K562 (cell line): ENCODE measurements at regions not wholly inside any gene's neighbourhood (a gene's known extent, or its start where the extent isn't known, plus 50 kb on each side); places are given as distances from the start of the nearest gene placed in this dataset.

Experiments
- ATAC-seq: fragments of 200-7000 bp; cut with Tn5 transposase; 3 replicates; pipeline ENCODE4 v1.9.1; 2020; ENCODE audit warnings: moderate library complexity
- BruUV-seq: library from RNA; stranded (reverse); fragments of 400-500 nt; replicated peaks from 2 replicates; lab custom pipeline; 2021; lab: Mats Ljungman, UMichigan
- CTCF ChIA-PET: fragments of 300-600 bp; formaldehyde crosslinking; extraction: SDS; loops from one replicate; lab custom pipeline; 2021; ENCODE audit warnings: low intra/inter-chr PET ratio; lab: Yijun Ruan, JAX
- POLR2A ChIA-PET: fragments of 300-600, 350-650 bp; sonication (Branson Sonifier 250); formaldehyde crosslinking; extraction: SDS; loops from one replicate; lab custom pipeline; 2021; ENCODE audit warnings: antibody characterized with exemption, inconsistent platforms; lab: Yijun Ruan, JAX
- DNase-seq, 4 experiments: peaks; one replicate each; pipeline versions ENCODE4 v3.0.0 to v3.0.0-alpha.2; 2011 to 2018; ENCODE audit warnings: low spot score in 3 of 4, mixed read lengths in 3 of 4; ENCODE audit errors: extremely low read depth in 1 of 4
- FAIRE-seq: peaks from 2 replicates; lab custom pipeline; 2011; peaks lifted over from hg19 to GRCh38; lab: Jason Lieb, UNC
- H2AFZ ChIP-seq: 2 replicates; pipeline ENCODE4 v1.6.0; 2011; ENCODE audit warnings: low read depth, low read length, control low read depth, inconsistent platforms
- H3K27ac ChIP-seq: fragments of 200-600 bp; 3 replicates; pipeline ENCODE4 v1.8.0; 2011; ENCODE audit warnings: low read depth, mild to moderate bottlenecking, control low read depth, inconsistent platforms, low read length, moderate library complexity, mixed read lengths; ENCODE audit errors: extremely low read depth
- H3K27me3 ChIP-seq, 2 experiments: fragments of 300-600 bp in 1 of 2; 2 replicates in 1 of 2; 3 replicates in 1 of 2; pipeline versions ENCODE4 v1.6.0 to v1.8.0; 2011; ENCODE audit warnings: inconsistent platforms in 2 of 2, low read length in 2 of 2, mild to moderate bottlenecking in 1 of 2, mixed read lengths in 1 of 2, moderate library complexity in 1 of 2; ENCODE audit not compliant: control insufficient read depth in 2 of 2, insufficient read depth in 2 of 2
- H3K36me3 ChIP-seq: fragments of 300-600 bp; 3 replicates; pipeline ENCODE4 v1.8.0; 2011; ENCODE audit warnings: mild to moderate bottlenecking, low read length, inconsistent platforms; ENCODE audit not compliant: control insufficient read depth, insufficient read depth
- H3K4me1 ChIP-seq, 2 experiments: fragments of 200-600 bp in 1 of 2; replicated peaks in 1 of 2; 2 replicates in 1 of 2; 3 replicates in 1 of 2; pipeline versions ENCODE4 v1.5.1 to v1.8.0; 2011; ENCODE audit warnings: inconsistent platforms in 2 of 2, low read length in 2 of 2, mild to moderate bottlenecking in 1 of 2, mixed read lengths in 1 of 2, moderate library complexity in 1 of 2; ENCODE audit not compliant: control insufficient read depth in 2 of 2, insufficient read depth in 2 of 2
- H3K4me2 ChIP-seq: 2 replicates; pipeline ENCODE4 v1.6.1; 2011; ENCODE audit warnings: low read length, control low read depth, inconsistent platforms, mixed read lengths; ENCODE audit not compliant: insufficient read depth
- H3K4me3 ChIP-seq: fragments of 200-600 bp; sonication (generic), shearing (Covaris generic); 2 replicates; pipeline ENCODE4 v1.5.1; 2016; ENCODE audit warnings: control low read depth, inconsistent platforms
- H3K79me2 ChIP-seq: fragments of 200-600 bp; 3 replicates; pipeline ENCODE4 v1.8.0; 2011; ENCODE audit warnings: low read length, inconsistent platforms; ENCODE audit not compliant: control insufficient read depth, insufficient read depth
- H3K9ac ChIP-seq, 2 experiments: 2 replicates each; pipeline versions ENCODE4 v1.6.0 to v1.6.1; 2011; ENCODE audit warnings: low read depth in 2 of 2, low read length in 2 of 2, control low read depth in 1 of 2, inconsistent platforms in 1 of 2, mild to moderate bottlenecking in 1 of 2, mixed read lengths in 1 of 2; ENCODE audit not compliant: insufficient read depth in 1 of 2
- H3K9me1 ChIP-seq: one replicate; pipeline ENCODE4 v1.6.0; 2011; ENCODE audit warnings: inconsistent platforms, mild to moderate bottlenecking, low read length, moderate library complexity; ENCODE audit not compliant: control insufficient read depth, insufficient read depth
- H3K9me3 ChIP-seq: replicated peaks from 2 replicates; pipeline ENCODE4 v1.5.1; 2011; ENCODE audit warnings: low read depth, low read length, inconsistent platforms; ENCODE audit not compliant: control insufficient read depth, insufficient read depth
- H4K20me1 ChIP-seq: replicated peaks from 2 replicates; pipeline ENCODE4 v1.6.1; 2011; ENCODE audit warnings: low read length, inconsistent platforms, mixed read lengths; ENCODE audit not compliant: control insufficient read depth, insufficient read depth
- BHLHE40 ChIP-seq: IDR thresholded peaks from 2 replicates; pipeline ENCODE4 v1.6.1; 2011; ENCODE audit warnings: low read length, improper control_type of control experiment
- CBX5 ChIP-seq: IDR thresholded peaks from 2 replicates; pipeline ENCODE4 v1.6.1; 2014; ENCODE audit warnings: low read depth, borderline replicate concordance
- CREB3 ChIP-seq: fragments of 450-650 bp; conservative IDR thresholded peaks from 2 replicates; pipeline ENCODE4 v1.6.1; 2016; ENCODE audit warnings: missing genetic modification characterization, low read depth, mild to moderate bottlenecking, missing compliant biosample characterization, moderate library complexity
- DNMT1 ChIP-seq: fragments of 450-650 bp; IDR thresholded peaks from 2 replicates; pipeline ENCODE4 v1.6.1; 2016; ENCODE audit warnings: antibody characterized with exemption, mild to moderate bottlenecking
- ETS2 ChIP-seq: IDR thresholded peaks from 2 replicates; pipeline ENCODE4 v1.6.1; 2016; ENCODE audit warnings: borderline replicate concordance, missing genetic modification characterization, mild to moderate bottlenecking, moderate library complexity, missing compliant biosample characterization; ENCODE audit not compliant: poor library complexity, severe bottlenecking
- EWSR1 ChIP-seq: fragments of 450-650 bp; IDR thresholded peaks from 2 replicates; pipeline ENCODE4 v1.6.1; 2018; ENCODE audit warnings: borderline replicate concordance, mild to moderate bottlenecking, low read depth, moderate library complexity; ENCODE audit not compliant: partially characterized antibody
- HDAC3 ChIP-seq: fragments of 450-650 bp; IDR thresholded peaks from 2 replicates; pipeline ENCODE4 v1.6.1; 2018; ENCODE audit warnings: borderline replicate concordance, mild to moderate bottlenecking, moderate library complexity; ENCODE audit not compliant: partially characterized antibody
- NCOA1 ChIP-seq: fragments of 450-650 bp; IDR thresholded peaks from 2 replicates; pipeline ENCODE4 v1.6.1; 2016; ENCODE audit warnings: low read depth
- NR0B1 ChIP-seq: fragments of 450-650 bp; IDR thresholded peaks from one replicate; pipeline ENCODE4 v1.6.1; 2018; ENCODE audit warnings: mild to moderate bottlenecking, moderate library complexity; ENCODE audit not compliant: partially characterized antibody
- PHB2 ChIP-seq: fragments of 450-650 bp; IDR thresholded peaks from 2 replicates; pipeline ENCODE4 v1.6.1; 2017; ENCODE audit warnings: low read depth
- PRMT5 ChIP-seq: sonication (generic); formaldehyde crosslinking; IDR thresholded peaks from 2 replicates; pipeline ENCODE4 v1.5.0; 2020; ENCODE audit warnings: missing genetic modification reagents
- SIRT6 ChIP-seq: IDR thresholded peaks from one replicate; pipeline ENCODE4 v1.6.1; 2012; ENCODE audit warnings: low read depth, mild to moderate bottlenecking, control low read depth, inconsistent platforms, low read length, moderate library complexity
- STAT5B ChIP-seq: fragments of 250-450 bp; sonication (Bioruptor Pico); IDR thresholded peaks from 2 replicates; pipeline ENCODE4 v1.8.0; 2021; ENCODE audit warnings: mild to moderate bottlenecking, inconsistent platforms
- ZBTB1 ChIP-seq: sonication (generic); formaldehyde crosslinking; IDR thresholded peaks from 2 replicates; pipeline ENCODE4 v1.8.1; 2023; ENCODE audit warnings: missing genetic modification reagents, low read depth, mild to moderate bottlenecking, borderline replicate concordance
- ZNF584 ChIP-seq: fragments of 200-800 bp; sonication (Bioruptor generic); IDR thresholded peaks from 2 replicates; pipeline ENCODE4 v1.6.1; 2016; ENCODE audit warnings: low read depth, mild to moderate bottlenecking, missing genetic modification characterization, missing compliant biosample characterization
- ZNF79 ChIP-seq: fragments of 250-450 bp; sonication (Bioruptor Pico); IDR thresholded peaks from 2 replicates; pipeline ENCODE4 v1.4.0; 2020; ENCODE audit warnings: low read depth, mild to moderate bottlenecking, moderate library complexity
- WGBS: fragments of 100-300 bp; shearing (Covaris generic); methylation state at CpG from one replicate; pipeline ENCODE4 v1.1.6; 2016; ENCODE audit warnings: low coverage, mixed read lengths; ENCODE audit not compliant: insufficient coverage; ENCODE audit errors: missing lambda C conversion rate; 5-methylcytosine and 5-hydroxymethylcytosine counted together
- in situ Hi-C: fragments of 300-500 bp; cut with MboI; formaldehyde crosslinking; loops from 4 replicates; pipeline ENCODE4 v1.15.0; 2018; ENCODE audit warnings: inconsistent platforms, mixed read lengths
- intact Hi-C: fragments of 100-400 bp; cut with micrococcal nuclease; formaldehyde crosslinking; loops from 2 replicates; pipeline ENCODE4 v1.14.2; 2022
- TF ChIP-seq, protein P1 (sequence below), 2 experiments: fragments of 250-450 bp in 1 of 2; fragments of 450-650 bp in 1 of 2; sonication (Bioruptor Pico) in 1 of 2; IDR thresholded peaks; 2 replicates each; pipeline versions ENCODE4 v1.6.1 to v1.8.0; 2016 to 2021; ENCODE audit warnings: mild to moderate bottlenecking in 2 of 2, moderate library complexity in 2 of 2, missing compliant biosample characterization in 1 of 2, missing genetic modification characterization in 1 of 2

DNA sequence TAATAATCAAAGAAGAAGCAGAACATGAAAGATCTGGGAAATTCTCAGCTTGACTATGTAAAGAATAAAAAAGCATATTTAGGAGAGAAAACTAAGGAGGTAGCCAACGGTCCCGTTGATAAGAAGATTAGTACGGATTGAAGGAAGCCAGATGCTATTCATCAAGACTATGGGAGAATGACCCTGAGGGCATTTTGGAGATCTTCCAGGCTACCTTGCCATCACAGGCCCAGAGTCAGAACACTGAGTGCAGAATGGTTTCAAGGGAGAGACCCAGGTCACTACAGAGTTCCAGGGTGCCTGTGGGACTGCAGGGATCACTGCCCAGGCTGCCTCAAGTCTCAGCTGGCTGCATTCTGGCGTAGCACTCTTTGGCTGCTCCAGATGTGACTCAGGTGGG lies 752.9 kb upstream of the ARPP21 start:
- Histone ChIP-seq H3K4me3 (no peak overlapping the region), H3K27ac (no peak overlapping the region), H2AFZ (no peak overlapping the region), H4K20me1 (no peaks in the 10 kb centered on the region), H3K9me1 (no peaks in the 10 kb centered on the region), H3K79me2 (no peaks in the 10 kb centered on the region), H3K4me1 (no peaks in the 10 kb centered on the region)
- BruUV-seq = no TSS peak
- no peak for ATAC-seq
- POLR2A ChIA-PET = interaction anchor here (0.5 kb wide), 1 partner anchor 97 kb away, joined by 3 read pairs; no protein-coding TSS in a partner anchor
- in situ Hi-C loops = no loop called here
- TF ChIP-seq SIRT6 (no peak), ETS2 (no peak), ZNF79 (no peak), EWSR1 (no peak), STAT5B (CRISPR knock-in tag) (no peak), NCOA1 (no peak), PRMT5 (CRISPR knock-in tag) (no peak), NR0B1 (no peak), CBX5 (no peak), ZBTB1 (CRISPR knock-in tag) (no peak), PHB2 (no peak), ZNF584 (CRISPR knock-in tag) (no peak), BHLHE40 (no peak), CREB3 (tag) (no peak), DNMT1 (no peak), HDAC3 (no peak)
- TF ChIP-seq, protein P1, sequence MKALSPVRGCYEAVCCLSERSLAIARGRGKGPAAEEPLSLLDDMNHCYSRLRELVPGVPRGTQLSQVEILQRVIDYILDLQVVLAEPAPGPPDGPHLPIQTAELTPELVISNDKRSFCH (CRISPR knock-in tag; IDR thresholded peaks at IDR 0.05) = no peak
- TF ChIP-seq, protein P1 (tag; IDR thresholded peaks at IDR 0.05) = no peak
- TF ChIP-seq, all 486 proteins: peak for 0
- Histone ChIP-seq H3K36me3 (no peaks in the 10 kb centered on the region), H3K9ac (no peak overlapping the region), H3K4me2 (no peak overlapping the region), H3K9me3 (0 out of 2 replicates have a peak, but pooled peaks cover 1% of the 10 kb centered on the region), H3K27me3 (no peaks in the 10 kb centered on the region)
- no peak for DNase-seq
- no peak for FAIRE-seq
- intact Hi-C loops = no loop called here
- CTCF ChIA-PET = no interaction called here
- 0% methylated on average over 4 of the region's 4 CpGs for WGBS
